Tibial artery (tissue), 4 donors: ENCODE measurements at regions not wholly inside any gene's neighbourhood (a gene's known extent, or its start where the extent isn't known, plus 50 kb on each side); places are given as distances from the start of the nearest gene placed in this dataset.
A peak's percentile ranks its signal among the peaks of the same experiment; 100 is the strongest.

ENCODE experiments used
- DNase-seq, 2 donors: peaks; one replicate each; pipeline ENCODE4 v3.0.0-alpha.2; 2019
- H3K27ac ChIP-seq, 2 donors: fragments of 200-600 bp; sonication (generic) in 1 of 2; 1 replicate in 1 of 2; 2 replicates in 1 of 2; pipeline ENCODE4 v1.5.1; 2018 to 2019; ENCODE audit warnings: mild to moderate bottlenecking in 1 of 2
- H3K27me3 ChIP-seq, 2 donors: fragments of 200-600 bp; sonication (generic) in 1 of 2; one replicate each; pipeline versions ENCODE4 v1.5.1 to v1.6.0; 2016 to 2019
- H3K36me3 ChIP-seq, 3 donors: fragments of 200-600 bp; sonication (generic) in 2 of 3; one replicate each; pipeline ENCODE4 v1.5.1; 2016 to 2019; ENCODE audit warnings: mild to moderate bottlenecking in 2 of 3
- H3K4me1 ChIP-seq, 4 donors: fragments of 200-600 bp; sonication (generic) in 2 of 4; 1 replicate in 3 of 4; 2 replicates in 1 of 4; pipeline ENCODE4 v1.5.1; 2016 to 2019
- H3K4me3 ChIP-seq, 2 donors: fragments of 200-600 bp; sonication (generic) in 1 of 2; 1 replicate in 1 of 2; 2 replicates in 1 of 2; pipeline ENCODE4 v1.5.1; 2018 to 2019; ENCODE audit warnings: mild to moderate bottlenecking in 2 of 2
- H3K9me3 ChIP-seq, 3 donors: fragments of 200-600 bp; sonication (generic) in 1 of 3; one replicate each; pipeline ENCODE4 v1.5.1; 2016 to 2019
- intact Hi-C: fragments of 100-400 bp; cut with DNase I; formaldehyde crosslinking; loops from one replicate; pipeline ENCODE4 v1.15.0; 2023; ENCODE audit warnings: low total_unique reads
- TF ChIP-seq, protein P1 (sequence below), 2 experiments: fragments of 200-600 bp in 1 of 2; fragments of 450-650 bp in 1 of 2; IDR thresholded peaks; one replicate each; pipeline ENCODE4 v1.5.1; 2017 to 2019; ENCODE audit warnings: antibody characterized with exemption in 2 of 2, mild to moderate bottlenecking in 1 of 2, moderate library complexity in 1 of 2

DNA sequence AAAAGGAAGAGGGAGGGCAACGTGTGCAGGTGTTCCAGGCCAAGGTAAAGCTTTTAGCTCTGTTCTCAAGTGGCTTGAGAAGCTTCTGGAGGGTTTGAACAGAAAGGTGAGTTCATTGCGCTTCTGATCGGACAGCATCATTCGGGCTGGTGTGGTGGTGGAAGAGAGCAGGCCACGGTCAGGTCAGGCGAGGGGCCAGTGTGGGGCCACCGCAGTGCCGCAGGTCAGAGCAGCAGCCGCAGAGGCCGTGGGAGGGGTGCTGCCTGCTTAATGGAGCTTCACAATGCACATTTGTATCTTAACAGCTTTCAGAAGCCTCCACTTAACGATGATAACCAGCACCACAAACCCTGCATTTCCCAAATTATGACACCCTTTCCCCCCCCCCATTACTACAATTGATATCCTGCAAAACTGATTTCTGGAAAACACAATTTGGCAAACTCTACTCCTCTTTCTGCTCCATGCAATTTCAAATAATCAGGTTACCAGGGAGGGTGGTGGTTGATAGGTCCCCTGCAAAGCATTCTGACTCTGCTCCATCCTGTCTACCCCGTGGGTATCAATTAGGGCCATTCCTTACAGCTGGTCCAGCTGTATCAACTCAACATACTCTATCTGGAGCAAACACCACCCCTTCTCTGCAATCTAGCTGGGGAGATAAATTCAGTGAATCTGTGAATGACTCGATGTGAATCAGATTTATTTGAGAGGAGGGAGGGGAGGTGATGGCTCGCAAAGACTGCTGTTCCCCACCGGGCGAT lies 162.9 kb downstream of the ACTR3B start:
- Histone ChIP-seq H3K27ac (no peak overlapping the region), H3K27me3 (peaks cover 0 to 36% of the 10 kb centered on the region in 2 donors), H3K9me3 (no peaks in the 10 kb centered on the region), H3K4me3 (no peak overlapping the region), H3K36me3 (no peaks in the 10 kb centered on the region), H3K4me1 (peaks cover 0 to 13% (median 5%) of the 10 kb centered on the region in 4 donors)
- no peak for DNase-seq
- TF ChIP-seq, protein P1, sequence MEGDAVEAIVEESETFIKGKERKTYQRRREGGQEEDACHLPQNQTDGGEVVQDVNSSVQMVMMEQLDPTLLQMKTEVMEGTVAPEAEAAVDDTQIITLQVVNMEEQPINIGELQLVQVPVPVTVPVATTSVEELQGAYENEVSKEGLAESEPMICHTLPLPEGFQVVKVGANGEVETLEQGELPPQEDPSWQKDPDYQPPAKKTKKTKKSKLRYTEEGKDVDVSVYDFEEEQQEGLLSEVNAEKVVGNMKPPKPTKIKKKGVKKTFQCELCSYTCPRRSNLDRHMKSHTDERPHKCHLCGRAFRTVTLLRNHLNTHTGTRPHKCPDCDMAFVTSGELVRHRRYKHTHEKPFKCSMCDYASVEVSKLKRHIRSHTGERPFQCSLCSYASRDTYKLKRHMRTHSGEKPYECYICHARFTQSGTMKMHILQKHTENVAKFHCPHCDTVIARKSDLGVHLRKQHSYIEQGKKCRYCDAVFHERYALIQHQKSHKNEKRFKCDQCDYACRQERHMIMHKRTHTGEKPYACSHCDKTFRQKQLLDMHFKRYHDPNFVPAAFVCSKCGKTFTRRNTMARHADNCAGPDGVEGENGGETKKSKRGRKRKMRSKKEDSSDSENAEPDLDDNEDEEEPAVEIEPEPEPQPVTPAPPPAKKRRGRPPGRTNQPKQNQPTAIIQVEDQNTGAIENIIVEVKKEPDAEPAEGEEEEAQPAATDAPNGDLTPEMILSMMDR (IDR thresholded peaks at IDR 0.05), result no peak
- intact Hi-C loops, result no loop called here

DNA sequence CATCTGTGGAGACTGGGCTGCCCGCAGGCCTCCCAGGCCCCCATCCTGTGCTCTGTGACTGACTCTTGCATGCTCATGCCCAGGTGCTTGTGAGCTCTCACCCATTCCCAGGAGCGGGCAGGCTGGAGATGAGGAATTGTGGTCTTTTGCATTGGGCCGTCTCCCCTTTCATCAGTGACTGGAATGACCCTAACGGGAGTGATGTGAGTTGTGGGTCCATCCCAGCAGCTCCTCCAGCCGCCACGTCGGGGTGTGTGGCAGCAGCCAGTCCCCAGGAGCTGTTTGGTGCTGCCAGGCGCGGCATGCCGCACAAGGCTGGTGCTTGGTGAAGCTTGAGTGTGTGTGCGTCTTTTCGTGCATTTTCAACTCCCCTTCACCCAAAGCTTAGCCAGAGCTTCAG lies 164.2 kb downstream of the ACTR3B start:
- no peaks in the 10 kb centered on the region for H3K36me3 ChIP-seq
- no peak overlapping the region for H3K4me3 ChIP-seq
- no peak for DNase-seq
- no peaks in the 10 kb centered on the region for H3K9me3 ChIP-seq
- intact Hi-C loops, result no loop called here
- TF ChIP-seq, protein P1 (IDR thresholded peaks at IDR 0.05), result no peak
- peaks cover 0 to 13% (median 5%) of the 10 kb centered on the region in 4 donors for H3K4me1 ChIP-seq
- H3K27ac ChIP-seq, result no peak overlapping the region
- peaks cover 0 to 36% of the 10 kb centered on the region in 2 donors for H3K27me3 ChIP-seq

- H3K4me3 ChIP-seq, result no peak overlapping the region
- H3K27me3 ChIP-seq, result peaks cover 0 to 36% of the 10 kb centered on the region in 2 donors
- TF ChIP-seq, protein P1 (IDR thresholded peaks at IDR 0.05), result no peak
- H3K4me1 ChIP-seq, result peaks cover 0 to 13% (median 5%) of the 10 kb centered on the region in 4 donors
- H3K27ac ChIP-seq, result no peak overlapping the region
- intact Hi-C loops, result no loop called here
- no peak for DNase-seq
- no peaks in the 10 kb centered on the region for H3K9me3 ChIP-seq
- no peaks in the 10 kb centered on the region for H3K36me3 ChIP-seq
Observed at GRCh38 chr7:152924238-152924637, 164.7 kb downstream of the ACTR3B start.

DNA sequence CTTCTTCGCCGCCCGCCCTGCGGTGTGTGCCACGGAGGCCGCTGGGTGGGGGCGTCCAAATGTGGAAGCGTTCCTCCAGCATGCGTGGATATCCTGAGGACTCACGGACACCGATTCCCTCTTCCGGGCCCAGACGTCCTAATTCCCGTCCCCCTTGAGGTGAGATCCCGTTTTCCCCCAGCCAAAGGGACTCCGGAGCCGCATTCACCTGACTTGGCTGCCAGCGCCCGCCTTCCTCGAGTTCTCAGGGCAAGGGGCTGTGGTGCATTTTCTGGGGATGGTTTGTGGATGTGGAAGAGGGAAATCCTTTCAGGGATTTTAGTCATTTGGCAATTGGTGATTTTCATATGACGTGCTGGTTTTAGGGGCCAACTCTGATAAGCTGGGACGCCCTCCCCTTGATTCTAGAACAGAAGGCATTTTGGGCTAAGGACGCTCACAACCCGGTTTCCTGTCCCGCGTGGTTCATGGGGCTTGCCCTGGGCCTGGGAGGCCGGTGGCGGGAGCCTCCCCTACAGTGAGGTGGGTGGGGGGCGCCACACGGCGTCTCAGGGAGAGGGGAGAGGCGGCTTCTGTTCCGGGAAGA lies 165.4 kb downstream of the ACTR3B start:
- Histone ChIP-seq H3K9me3 (no peaks in the 10 kb centered on the region), H3K4me3 (peak overlapping the region in 1 of 2 donors; percentile 12), H3K27ac (no peak overlapping the region), H3K36me3 (no peaks in the 10 kb centered on the region), H3K27me3 (peaks cover 0 to 36% of the 10 kb centered on the region in 2 donors), H3K4me1 (peaks cover 0 to 13% (median 5%) of the 10 kb centered on the region in 4 donors)
- TF ChIP-seq, protein P1 (IDR thresholded peaks at IDR 0.05), result no peak
- no peak for DNase-seq
- intact Hi-C loops, result no loop called here

- peaks cover 0 to 13% (median 5%) of the 10 kb centered on the region in 4 donors for H3K4me1 ChIP-seq
- H3K27ac ChIP-seq, result no peak overlapping the region
- H3K9me3 ChIP-seq, result no peaks in the 10 kb centered on the region
- DNase-seq, result no peak
- H3K4me3 ChIP-seq, result peak overlapping the region in 1 of 2 donors; percentile 12
- peaks cover 0 to 36% of the 10 kb centered on the region in 2 donors for H3K27me3 ChIP-seq
- intact Hi-C loops, result no loop called here
- no peaks in the 10 kb centered on the region for H3K36me3 ChIP-seq
- TF ChIP-seq, protein P1 (IDR thresholded peaks at IDR 0.05), result no peak
Observed at GRCh38 chr7:152925412-152926147, 166.0 kb downstream of the ACTR3B start.
